Osteocyte (in vitro differentiated cells): ENCODE measurements at regions not wholly inside any gene's neighbourhood (a gene's known extent, or its start where the extent isn't known, plus 50 kb on each side); places are given as distances from the start of the nearest gene placed in this dataset.

Source experiments
- DNase-seq: peaks from one replicate; pipeline ENCODE4 v3.0.0; 2021; ENCODE audit warnings: mixed read lengths; ENCODE audit not compliant: unreplicated experiment; ENCODE audit errors: extremely low spot score
- H3K27ac Mint-ChIP-seq: one replicate; pipeline ENCODE4 v1.8.0; 2021; ENCODE audit warnings: mild to moderate bottlenecking, mixed read lengths; ENCODE audit not compliant: unreplicated experiment
- H3K27me3 Mint-ChIP-seq: one replicate; pipeline ENCODE4 v1.8.0; 2021; ENCODE audit warnings: mixed read lengths; ENCODE audit not compliant: unreplicated experiment
- H3K36me3 Mint-ChIP-seq: one replicate; pipeline ENCODE4 v1.8.0; 2021; ENCODE audit warnings: mixed read lengths; ENCODE audit not compliant: unreplicated experiment
- H3K4me1 Mint-ChIP-seq: one replicate; pipeline ENCODE4 v1.8.0; 2021; ENCODE audit warnings: mixed read lengths; ENCODE audit not compliant: unreplicated experiment
- H3K4me3 Mint-ChIP-seq: one replicate; pipeline ENCODE4 v1.8.0; 2021; ENCODE audit warnings: mild to moderate bottlenecking, moderate library complexity, mixed read lengths; ENCODE audit not compliant: unreplicated experiment
- H3K9me3 Mint-ChIP-seq: one replicate; pipeline ENCODE4 v1.8.0; 2021; ENCODE audit warnings: mixed read lengths; ENCODE audit not compliant: unreplicated experiment
- TF ChIP-seq, protein P1 (sequence below): fragments of 200-600 bp; sonication (generic); IDR thresholded peaks from 2 replicates; pipeline ENCODE4 v1.5.0; 2021; ENCODE audit warnings: antibody characterized with exemption, mild to moderate bottlenecking, moderate library complexity

DNA sequence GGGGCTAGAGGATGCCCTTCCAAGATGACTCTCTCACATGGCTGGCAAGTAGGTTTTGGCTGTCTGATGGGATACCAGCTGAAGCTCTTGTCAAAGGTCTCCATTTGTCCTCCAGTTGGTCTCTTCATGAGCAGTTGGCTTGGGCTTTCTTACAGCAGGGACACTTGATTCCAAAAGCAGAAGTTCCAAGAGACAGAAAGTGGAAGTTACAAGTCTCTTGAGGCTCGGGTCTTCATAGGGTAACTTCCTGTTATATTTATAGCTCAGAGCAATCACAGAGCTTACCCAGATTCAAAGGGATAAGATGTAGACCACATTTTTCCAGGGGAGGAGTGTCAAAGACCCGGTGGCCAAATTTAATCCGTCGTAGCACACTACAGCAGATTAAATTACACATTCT, 440.0 kb downstream of the RFC3 start:
- DNase-seq, result no peak
- H3K9me3 Mint-ChIP-seq, result peaks cover 15% of the 10 kb centered on the region
- no peaks in the 10 kb centered on the region for H3K36me3 Mint-ChIP-seq
- H3K4me3 Mint-ChIP-seq, result no peak overlapping the region
- TF ChIP-seq, protein P1, sequence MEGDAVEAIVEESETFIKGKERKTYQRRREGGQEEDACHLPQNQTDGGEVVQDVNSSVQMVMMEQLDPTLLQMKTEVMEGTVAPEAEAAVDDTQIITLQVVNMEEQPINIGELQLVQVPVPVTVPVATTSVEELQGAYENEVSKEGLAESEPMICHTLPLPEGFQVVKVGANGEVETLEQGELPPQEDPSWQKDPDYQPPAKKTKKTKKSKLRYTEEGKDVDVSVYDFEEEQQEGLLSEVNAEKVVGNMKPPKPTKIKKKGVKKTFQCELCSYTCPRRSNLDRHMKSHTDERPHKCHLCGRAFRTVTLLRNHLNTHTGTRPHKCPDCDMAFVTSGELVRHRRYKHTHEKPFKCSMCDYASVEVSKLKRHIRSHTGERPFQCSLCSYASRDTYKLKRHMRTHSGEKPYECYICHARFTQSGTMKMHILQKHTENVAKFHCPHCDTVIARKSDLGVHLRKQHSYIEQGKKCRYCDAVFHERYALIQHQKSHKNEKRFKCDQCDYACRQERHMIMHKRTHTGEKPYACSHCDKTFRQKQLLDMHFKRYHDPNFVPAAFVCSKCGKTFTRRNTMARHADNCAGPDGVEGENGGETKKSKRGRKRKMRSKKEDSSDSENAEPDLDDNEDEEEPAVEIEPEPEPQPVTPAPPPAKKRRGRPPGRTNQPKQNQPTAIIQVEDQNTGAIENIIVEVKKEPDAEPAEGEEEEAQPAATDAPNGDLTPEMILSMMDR, result no peak
- H3K4me1 Mint-ChIP-seq, result peaks cover 4% of the 10 kb centered on the region
- H3K27ac Mint-ChIP-seq, result no peak overlapping the region
- H3K27me3 Mint-ChIP-seq, result no peaks in the 10 kb centered on the region

DNA sequence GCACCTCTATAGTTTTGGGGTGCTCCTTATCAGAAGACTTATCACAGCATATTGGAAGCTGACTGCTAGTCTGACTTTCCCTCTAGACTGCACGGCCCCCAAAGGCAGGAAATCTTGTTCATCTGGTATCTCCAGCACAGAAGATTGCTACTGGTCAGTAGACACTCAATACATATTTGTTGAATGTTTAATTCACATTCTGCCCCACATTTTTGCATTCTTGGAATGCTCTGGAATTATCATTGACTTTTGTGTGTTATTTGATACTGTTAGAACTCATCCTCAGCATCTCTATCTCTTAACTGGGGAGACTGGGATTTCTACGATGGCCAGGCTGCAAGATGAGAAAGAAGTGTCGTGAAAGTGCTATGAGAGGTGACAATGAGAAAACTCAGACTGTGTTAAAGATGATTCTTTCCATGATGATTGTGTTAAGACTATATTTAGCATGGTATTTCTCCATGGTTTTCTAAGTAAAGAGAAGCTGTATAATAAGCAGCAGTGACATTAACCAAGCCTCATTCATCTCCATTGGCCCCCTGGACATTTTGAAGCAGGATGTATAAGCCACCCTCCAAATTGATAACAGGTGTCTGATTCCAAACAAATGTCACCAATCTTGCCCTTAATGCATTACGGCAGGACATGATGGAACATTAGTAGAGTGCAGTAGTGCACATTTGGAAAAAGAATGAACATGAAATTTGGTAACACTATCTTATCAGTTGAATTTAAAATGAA, 440.9 kb downstream of the RFC3 start:
- H3K9me3 Mint-ChIP-seq, result peaks cover 15% of the 10 kb centered on the region
- no peak for DNase-seq

DNA sequence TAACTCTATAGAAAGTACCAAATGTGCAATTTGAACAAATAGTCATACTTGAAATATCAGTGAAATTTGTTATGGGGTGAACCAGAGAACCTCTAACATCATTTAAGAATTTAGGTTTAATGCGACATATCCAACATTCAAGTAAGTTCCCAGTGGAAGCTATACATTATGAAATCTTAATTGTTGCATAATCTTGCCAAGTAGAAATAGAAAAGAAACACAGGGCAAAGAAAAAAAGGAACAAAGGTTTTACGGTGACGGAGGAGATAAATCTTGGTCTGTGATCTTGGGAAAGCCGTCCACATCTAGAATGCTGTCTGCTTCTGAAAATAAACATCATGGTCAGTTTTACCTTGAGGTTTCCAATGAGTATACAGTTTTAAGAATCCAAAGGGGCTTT, 445.7 kb downstream of the RFC3 start:
- Mint-ChIP-seq H3K4me3 (no peak overlapping the region), H3K27ac (no peak overlapping the region), H3K4me1 (peaks cover 4% of the 10 kb centered on the region), H3K27me3 (no peaks in the 10 kb centered on the region), H3K9me3 (peaks cover 8% of the 10 kb centered on the region), H3K36me3 (no peaks in the 10 kb centered on the region)
- DNase-seq, result no peak
- TF ChIP-seq, protein P1, result no peak

More for the DNA sequence above, 440.9 kb downstream of the RFC3 start:
- TF ChIP-seq, protein P1, result no peak
- H3K4me3 Mint-ChIP-seq, result no peak overlapping the region
- no peak overlapping the region for H3K27ac Mint-ChIP-seq
- H3K36me3 Mint-ChIP-seq, result no peaks in the 10 kb centered on the region
- H3K4me1 Mint-ChIP-seq, result peaks cover 4% of the 10 kb centered on the region
- H3K27me3 Mint-ChIP-seq, result no peaks in the 10 kb centered on the region

DNA sequence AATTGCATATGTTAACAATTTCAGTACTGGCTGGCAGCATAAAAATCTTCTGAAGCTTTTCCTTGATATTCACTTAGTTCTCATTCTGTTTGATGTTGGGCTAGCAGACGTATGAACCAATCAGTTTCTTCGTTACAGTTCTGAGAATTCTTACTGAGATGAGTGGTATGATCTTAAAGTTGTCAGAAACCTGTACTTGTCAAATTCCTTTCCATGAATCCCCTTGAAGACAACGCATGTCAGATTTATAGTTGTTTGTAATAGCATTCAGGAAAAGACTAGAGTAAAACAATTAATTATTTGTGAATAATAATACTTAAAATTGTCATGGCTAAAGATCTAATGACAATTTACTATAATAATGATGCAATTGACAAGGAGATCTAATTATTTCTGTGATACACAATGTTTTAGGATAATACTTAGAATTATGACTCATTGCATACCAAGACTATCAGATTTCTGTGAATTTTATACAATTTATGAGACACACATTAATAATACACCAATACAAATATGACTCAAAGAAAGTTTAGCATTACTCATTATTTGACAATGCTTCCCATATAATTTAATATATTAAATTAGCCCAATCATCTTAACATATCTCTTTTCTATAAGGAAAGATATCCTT, 447.2 kb downstream of the RFC3 start:
- Mint-ChIP-seq H3K4me1 (peaks cover 3% of the 10 kb centered on the region), H3K36me3 (no peaks in the 10 kb centered on the region), H3K27me3 (no peaks in the 10 kb centered on the region), H3K27ac (no peak overlapping the region), H3K4me3 (no peak overlapping the region), H3K9me3 (peaks cover 1% of the 10 kb centered on the region)
- DNase-seq, result no peak
- TF ChIP-seq, protein P1, result no peak

DNA sequence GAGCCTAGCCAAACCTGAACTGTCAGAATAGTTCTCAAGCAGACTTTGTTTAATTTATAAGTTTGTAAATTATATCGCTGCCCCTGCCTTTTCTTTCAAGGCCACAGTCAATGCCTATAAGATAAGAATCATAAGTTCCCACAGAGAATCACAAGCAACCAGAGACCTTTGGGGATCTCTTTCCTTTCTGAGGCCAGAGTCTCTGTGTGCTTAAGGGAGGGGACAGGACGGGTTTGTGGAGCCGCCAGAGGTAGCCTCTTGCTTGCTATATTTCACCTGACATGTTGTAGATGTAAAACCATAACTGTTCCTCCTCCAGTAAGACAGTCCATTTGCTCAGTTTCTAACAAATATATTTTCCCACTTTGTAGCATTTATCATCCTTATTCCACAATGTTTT, 458.8 kb downstream of the RFC3 start:
- no peak overlapping the region for H3K27ac Mint-ChIP-seq
- H3K4me1 Mint-ChIP-seq, result no peaks in the 10 kb centered on the region
- H3K9me3 Mint-ChIP-seq, result peaks cover 8% of the 10 kb centered on the region
- no peak for DNase-seq
- TF ChIP-seq, protein P1, result no peak
- no peaks in the 10 kb centered on the region for H3K36me3 Mint-ChIP-seq
- no peaks in the 10 kb centered on the region for H3K27me3 Mint-ChIP-seq
- no peak overlapping the region for H3K4me3 Mint-ChIP-seq
